HG02885 (cell line): ENCODE measurements at regions not wholly inside any gene's neighbourhood (a gene's known extent, or its start where the extent isn't known, plus 50 kb on each side); places are given as distances from the start of the nearest gene placed in this dataset.
A peak's percentile ranks its signal among the peaks of the same experiment; 100 is the strongest.

Experiments used
- ATAC-seq: cut with Tn5 transposase; IDR thresholded peaks from one replicate; pipeline ENCODE4 v1.9.1; 2021; ENCODE audit warnings: mild to moderate bottlenecking; ENCODE audit not compliant: unreplicated experiment, poor library complexity

DNA sequence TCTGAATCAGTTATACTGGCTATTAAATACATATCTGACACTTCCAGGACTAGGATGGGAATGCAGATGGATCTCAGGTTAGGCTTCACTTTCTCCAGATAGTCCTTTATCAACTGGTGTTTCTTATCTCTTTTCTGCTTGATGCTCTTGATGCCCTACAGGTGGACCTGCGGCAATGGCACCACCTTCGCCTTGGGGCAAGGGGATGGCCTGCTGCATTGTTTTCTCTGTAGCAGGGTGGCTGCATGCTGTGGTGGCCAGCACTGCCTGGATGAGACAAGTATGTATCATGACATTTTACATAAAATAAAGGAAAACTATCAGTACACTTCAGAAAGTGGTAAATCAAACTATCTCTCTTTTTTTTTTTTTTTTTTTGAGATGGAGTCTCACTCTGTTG lies 217.7 kb upstream of the ZP4 start:
- no peak for ATAC-seq

DNA sequence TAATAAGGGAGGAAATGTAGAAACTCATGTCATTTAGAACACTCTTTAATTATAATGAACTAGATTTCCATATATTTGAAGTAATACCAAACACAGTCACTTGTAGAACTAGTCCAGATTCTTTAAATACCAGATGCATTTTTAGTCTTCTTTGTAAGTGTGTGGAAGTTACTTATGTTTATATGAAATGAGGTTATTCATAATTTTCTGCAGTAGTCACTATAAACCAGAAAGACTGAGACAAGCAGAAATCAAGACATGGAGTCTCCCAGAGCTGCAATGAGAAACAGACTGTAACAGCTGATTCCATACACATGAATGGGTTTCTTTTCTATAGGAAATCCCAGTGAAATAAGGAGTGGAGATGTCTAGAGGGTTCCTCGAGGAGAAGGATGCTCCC lies 216.6 kb upstream of the ZP4 start:
- ATAC-seq, result no peak

- no peak for ATAC-seq
Measured at GRCh38 chr1:238104752-238105151, 214.0 kb upstream of the ZP4 start.

GRCh38 chr1:238101923-238102322 lies 211.2 kb upstream of the ZP4 start:
- no peak for ATAC-seq

GRCh38 chr1:238099871-238100270 lies 209.1 kb upstream of the ZP4 start:
- no peak for ATAC-seq

DNA sequence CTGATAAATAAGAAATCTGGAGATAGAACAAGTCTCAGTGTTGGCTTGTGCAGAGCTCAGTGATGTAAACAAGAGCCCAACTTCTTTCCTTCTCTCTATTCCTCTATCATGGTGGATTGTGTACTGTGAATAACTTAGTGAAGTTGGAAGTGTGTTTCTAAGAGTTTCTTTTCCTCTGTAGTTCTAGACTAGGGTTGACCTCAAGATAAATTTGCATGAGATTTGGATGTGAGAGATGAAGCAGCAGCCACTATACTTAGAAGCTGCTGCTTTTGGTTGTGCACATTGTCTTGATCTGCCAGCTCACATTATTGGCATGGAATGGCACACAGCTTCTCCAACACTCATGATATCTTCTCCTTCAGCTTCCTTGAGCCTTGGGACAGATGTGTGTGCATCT lies 198.9 kb upstream of the ZP4 start:
- ATAC-seq, result no peak

DNA sequence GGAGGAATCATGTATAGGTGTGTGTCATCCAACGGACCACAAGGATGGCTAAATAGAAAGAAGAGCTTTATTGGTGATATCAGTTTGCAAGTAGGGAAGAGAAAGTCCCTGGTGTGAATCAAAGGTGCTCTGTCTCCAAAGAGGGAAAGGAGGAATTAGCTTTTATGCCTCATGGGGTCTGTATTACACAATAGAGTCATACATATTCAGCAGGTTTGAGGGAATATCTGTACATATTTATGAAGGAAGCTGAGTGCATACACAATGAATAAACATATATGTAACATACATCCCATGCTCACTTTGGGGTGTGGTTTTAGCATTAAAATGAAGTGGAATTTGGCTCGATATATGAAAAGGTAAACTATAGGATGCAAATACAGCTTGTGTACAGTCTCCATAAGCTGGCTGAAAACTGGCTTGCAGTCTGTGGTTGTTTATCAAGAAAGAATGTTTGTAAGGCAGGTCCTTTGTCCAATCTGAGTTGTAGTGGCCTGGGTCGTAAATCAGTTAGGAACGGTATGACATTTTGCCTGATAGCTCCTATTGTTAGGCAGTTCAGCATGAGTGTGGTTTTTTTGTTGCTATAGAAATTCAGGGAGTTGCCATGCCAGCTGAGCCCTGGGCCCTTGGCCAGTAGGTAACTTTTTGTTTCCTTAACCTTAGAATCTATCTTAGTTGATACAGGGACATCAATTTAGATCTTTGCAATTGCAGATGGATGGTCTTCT lies 198.0 kb upstream of the ZP4 start:
- ATAC-seq, result no peak

DNA sequence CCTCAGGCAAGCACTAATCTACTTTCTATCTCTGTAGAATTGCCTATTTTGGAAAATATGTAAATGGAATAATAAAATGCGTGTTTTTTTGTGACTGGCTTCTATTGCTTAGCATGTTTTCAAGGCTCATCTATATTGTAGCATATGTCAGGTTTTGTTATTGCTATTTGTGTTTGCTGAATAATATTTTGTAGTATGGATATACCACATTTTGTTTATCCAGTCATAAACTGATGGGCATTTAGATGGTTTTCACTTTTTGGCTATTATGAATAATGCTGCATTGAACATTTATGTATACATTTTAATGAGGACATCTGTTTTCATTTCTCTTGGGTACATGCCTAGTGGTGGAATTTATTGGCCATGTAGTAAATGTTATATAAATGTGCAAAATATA lies 183.3 kb upstream of the ZP4 start:
- no peak for ATAC-seq

DNA sequence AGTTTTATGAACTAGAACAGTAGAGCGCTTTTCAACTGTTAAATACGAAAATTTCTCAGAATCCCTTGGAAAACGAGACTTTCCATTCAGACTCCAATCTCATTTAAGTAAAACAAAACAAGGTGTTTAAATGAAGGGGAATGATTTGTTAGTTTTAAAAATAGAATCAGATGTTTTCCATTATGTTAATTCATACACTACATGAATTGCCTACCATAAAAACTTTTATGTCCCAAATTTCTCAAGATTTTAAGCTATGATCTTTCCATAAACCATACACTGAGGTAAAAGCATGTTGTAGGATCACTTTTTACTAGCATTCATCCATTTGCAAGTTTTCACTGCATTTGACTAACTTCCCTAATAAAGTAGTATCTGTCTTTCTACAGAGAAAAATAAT lies 180.3 kb upstream of the ZP4 start:
- no peak for ATAC-seq

DNA sequence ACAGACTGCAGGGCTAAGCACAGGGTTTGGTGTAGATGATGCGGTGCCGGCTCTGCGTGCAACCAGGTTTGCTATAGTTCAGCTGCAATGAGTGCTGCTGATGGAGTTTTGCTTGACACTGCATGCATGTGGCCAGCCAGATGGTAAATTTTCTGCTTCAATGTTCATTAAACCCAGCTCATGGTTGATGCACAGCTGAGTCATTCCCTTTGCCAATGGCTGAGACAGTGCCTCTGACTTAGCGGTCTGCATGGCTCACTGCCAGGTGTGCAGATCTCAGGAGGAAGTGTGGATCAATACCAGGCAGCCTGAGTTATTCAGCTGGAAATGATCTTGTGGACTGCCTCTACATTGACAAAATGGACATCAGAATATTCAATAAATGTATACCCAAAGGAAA lies 172.7 kb upstream of the ZP4 start:
- no peak for ATAC-seq

DNA sequence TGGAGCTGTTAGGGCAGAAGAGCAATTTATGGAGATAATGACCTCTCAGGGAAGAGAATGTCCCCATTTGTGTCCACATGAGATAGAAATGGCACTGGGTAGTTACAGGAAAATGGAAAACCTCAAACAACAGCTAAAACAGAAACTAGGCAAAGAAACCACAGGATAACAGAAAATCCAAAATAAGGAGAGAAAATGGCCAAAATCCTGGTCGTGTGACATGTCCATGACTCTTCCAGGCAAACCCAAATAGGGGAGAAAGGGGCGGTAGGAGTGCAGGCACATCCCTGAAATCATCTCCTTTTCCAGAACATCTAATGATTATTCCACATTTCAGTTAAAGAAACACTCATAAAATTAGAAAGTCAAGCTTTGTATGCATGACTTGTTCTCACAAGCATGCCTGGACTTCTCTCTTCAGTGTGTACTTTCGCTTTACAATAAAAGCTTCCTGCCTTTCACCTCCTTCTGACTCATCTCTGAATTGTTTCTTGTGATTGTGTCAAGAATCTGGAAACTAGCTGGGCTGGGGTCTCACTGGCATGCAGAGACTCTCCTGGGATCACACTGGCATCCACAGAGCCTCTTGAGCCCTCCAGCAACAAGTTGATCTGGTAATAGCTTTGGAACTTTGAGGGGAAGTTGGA lies 171.4 kb upstream of the ZP4 start:
- ATAC-seq, result peak; percentile 69

- peak; percentile 63 for ATAC-seq
Measured at GRCh38 chr1:238060061-238060460, 169.3 kb upstream of the ZP4 start.

GRCh38 chr1:238052496-238053266 lies 162.0 kb upstream of the ZP4 start:
- ATAC-seq, result no peak

DNA sequence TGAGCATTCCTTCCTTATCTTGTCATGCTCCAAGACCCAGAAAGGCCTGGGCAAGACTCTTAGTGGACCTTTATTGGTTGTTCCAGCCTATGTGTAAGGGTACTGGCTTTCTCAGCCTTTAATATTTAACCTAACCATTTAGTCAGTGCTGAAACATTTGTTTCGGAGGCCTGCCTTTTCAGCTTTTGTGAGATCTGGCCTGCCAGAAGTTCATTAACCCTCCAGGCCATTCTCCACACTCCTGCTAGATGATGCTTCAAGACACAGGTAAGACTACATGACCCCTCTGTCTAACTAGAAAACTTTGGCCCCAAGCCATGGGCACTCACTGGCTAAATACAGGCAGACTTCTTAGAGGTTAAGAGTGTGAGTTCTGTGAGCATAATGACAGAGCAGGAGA lies 138.4 kb upstream of the ZP4 start:
- ATAC-seq, result no peak

DNA sequence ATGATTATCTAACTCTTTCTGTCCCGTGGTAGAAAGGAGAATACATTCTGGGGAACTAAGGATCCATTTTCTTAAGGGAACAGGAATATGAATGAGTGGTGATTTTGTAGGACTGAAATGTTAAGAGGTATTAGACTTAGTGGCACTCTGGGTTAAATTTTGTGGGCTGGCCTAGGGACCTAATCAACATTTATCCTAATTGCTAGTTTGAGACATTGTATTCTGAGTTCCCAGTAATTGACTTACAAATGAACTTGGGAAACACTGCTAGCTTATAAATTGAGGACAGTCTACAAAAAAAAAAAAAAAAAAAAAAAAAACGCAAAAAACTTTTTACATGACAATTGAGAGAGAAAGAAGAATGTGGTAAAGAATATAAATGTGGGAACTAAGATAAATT lies 136.6 kb upstream of the ZP4 start:
- ATAC-seq, result no peak

- no peak for ATAC-seq
Measured at GRCh38 chr1:238023137-238023536, 132.4 kb upstream of the ZP4 start.

- no peak for ATAC-seq
Measured at GRCh38 chr1:238018214-238018613, 127.5 kb upstream of the ZP4 start.

- ATAC-seq, result no peak
Measured at GRCh38 chr1:238006779-238007178, 116.1 kb upstream of the ZP4 start.

DNA sequence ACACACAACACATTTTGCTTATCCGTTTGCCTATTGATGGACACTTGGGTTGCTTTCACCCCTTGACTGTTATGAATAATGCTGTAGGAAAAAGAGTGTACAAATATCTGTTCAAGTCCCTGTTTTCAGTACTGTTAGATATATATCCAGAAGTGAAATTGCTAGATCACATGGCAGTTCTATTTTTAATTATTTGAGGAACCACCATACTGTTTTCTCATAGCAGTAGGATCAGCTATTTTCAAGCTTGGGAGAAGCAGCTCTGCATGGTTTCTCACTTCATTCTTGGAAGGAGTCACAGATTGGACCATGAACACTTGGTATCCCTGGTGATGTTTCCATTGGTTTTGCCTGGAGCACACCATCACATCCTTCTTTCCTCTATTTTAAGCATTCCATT lies 114.4 kb upstream of the ZP4 start:
- no peak for ATAC-seq

DNA sequence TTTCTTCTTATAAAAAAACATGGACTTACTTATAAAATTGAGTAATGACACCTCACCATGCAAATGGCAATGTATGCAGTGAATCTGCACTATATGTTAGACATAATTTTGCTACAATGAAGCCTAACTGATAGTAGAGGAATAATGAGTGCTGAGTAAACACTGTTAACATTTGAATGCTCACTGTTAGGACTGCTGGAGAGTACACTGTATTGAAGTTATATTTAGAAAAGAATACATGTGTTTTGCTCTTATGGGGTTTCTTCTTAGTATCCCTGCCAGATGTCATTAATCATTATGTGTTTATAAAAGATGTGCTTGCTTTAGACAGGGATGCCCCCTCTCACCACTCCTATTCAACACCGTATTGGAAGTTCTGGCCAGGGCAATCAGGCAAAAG lies 111.1 kb upstream of the ZP4 start:
- no peak for ATAC-seq

DNA sequence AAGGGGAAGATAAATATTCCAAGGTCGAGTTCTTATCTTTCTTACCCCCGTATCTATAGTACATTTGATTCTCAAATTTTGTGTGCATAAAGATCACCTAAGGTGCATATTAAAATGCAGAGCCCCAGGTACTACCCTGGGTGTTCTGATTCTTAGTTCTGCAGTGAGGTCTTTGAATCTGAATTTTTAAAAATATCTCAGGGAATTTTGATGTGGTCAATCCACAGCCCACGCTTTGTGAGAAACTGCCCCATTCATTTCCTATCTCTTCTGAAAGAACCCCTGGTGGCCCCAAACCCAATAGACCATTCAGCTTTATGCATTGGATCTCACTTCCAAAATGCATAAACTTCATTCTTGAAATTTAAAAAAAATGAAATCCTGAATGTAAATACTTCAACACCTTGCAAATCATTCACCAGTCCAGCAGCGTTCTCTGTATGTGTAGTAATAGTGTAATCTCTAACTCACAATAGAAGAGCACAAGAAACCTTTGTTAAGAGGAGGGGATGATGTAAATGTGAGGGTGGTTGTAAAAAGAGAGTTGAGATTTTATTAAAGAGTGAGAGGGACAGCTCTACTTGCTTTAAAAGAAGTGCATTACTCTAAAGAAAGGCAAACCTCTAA lies 108.8 kb upstream of the ZP4 start:
- ATAC-seq, result no peak
